B cell (primary cell): ENCODE measurements at regions not wholly inside any gene's neighbourhood (a gene's known extent, or its start where the extent isn't known, plus 50 kb on each side); places are given as distances from the start of the nearest gene placed in this dataset.

Source experiments
- ATAC-seq: fragments of 200-7000 bp; cut with Tn5 transposase; one replicate; pipeline ENCODE4 v1.10.0; 2021; ENCODE audit warnings: low read depth, mild to moderate bottlenecking, moderate number of reproducible peaks, moderate library complexity
- CTCF ChIA-PET: fragments of 350-600 bp; sonication (Branson Sonifier 250); formaldehyde crosslinking; loops from one replicate; lab custom pipeline; 2021; ENCODE audit warnings: antibody characterized with exemption, inconsistent platforms; lab: Charles Lee
- POLR2A ChIA-PET: fragments of 350-600 bp; sonication (Branson Sonifier 250); formaldehyde crosslinking; loops from one replicate; lab custom pipeline; 2021; ENCODE audit warnings: antibody characterized with exemption; lab: Charles Lee
- DNase-seq: peaks from one replicate; pipeline ENCODE4 v3.0.0; 2013
- H2AFZ ChIP-seq: 2 replicates; pipeline ENCODE4 v1.6.1; 2012; ENCODE audit warnings: mild to moderate bottlenecking, low read depth, low read length; ENCODE audit not compliant: insufficient read depth, poor library complexity, severe bottlenecking
- H3K27ac ChIP-seq, 2 donors: 1 replicate in 1 of 2; 2 replicates in 1 of 2; pipeline ENCODE4 v1.5.1; 2012 to 2013; ENCODE audit warnings: low read length in 2 of 2, mild to moderate bottlenecking in 2 of 2, moderate library complexity in 1 of 2
- H3K27me3 ChIP-seq, 4 experiments: fragments of 200-600 bp in 1 of 4; sonication (generic) in 1 of 4; replicated peaks in 1 of 4; 1 replicate in 2 of 4; 2 replicates in 2 of 4; pipeline versions ENCODE4 v1.6.1 to v1.7.0; 2013 to 2016; ENCODE audit warnings: low read length in 3 of 4, mild to moderate bottlenecking in 2 of 4, mixed read lengths in 1 of 4, moderate library complexity in 1 of 4; ENCODE audit not compliant: insufficient read depth in 4 of 4, control insufficient read depth in 3 of 4; ENCODE audit errors: control extremely low read depth in 1 of 4
- H3K36me3 ChIP-seq, 2 experiments: replicated peaks in 1 of 2; 1 replicate in 1 of 2; 2 replicates in 1 of 2; pipeline versions ENCODE4 v1.6.1 to v1.7.1; 2013; ENCODE audit warnings: low read length in 1 of 2; ENCODE audit not compliant: insufficient read depth in 2 of 2, control insufficient read depth in 1 of 2; ENCODE audit errors: control extremely low read depth in 1 of 2, extremely low read depth in 1 of 2
- H3K4me1 ChIP-seq, 2 donors: fragments of 200-600 bp in 1 of 2; sonication (generic) in 1 of 2; 1 replicate in 1 of 2; 2 replicates in 1 of 2; pipeline versions ENCODE4 v1.5.1 to v1.6.1; 2013 to 2017; ENCODE audit warnings: low read length in 2 of 2; ENCODE audit not compliant: control insufficient read depth in 2 of 2, insufficient read depth in 2 of 2
- H3K4me2 ChIP-seq: replicated peaks from 2 replicates; pipeline ENCODE3; 2012; ENCODE audit warnings: mild to moderate bottlenecking, low read depth, low read length; ENCODE audit not compliant: poor library complexity, severe bottlenecking
- H3K4me3 ChIP-seq, 5 experiments: fragments of 200-600 bp in 1 of 5; sonication (generic) in 1 of 5; 1 replicate in 3 of 5; 2 replicates in 2 of 5; pipeline versions ENCODE4 v1.5.1 to v1.7.0; 2011 to 2016; ENCODE audit warnings: low read length in 4 of 5, mild to moderate bottlenecking in 4 of 5, low read depth in 2 of 5, control low read depth in 1 of 5, moderate library complexity in 1 of 5; ENCODE audit not compliant: insufficient read depth in 1 of 5; ENCODE audit errors: control extremely low read depth in 1 of 5, extremely low read depth in 1 of 5
- H3K79me2 ChIP-seq: fragments of 200-600 bp; sonication (generic); one replicate; pipeline ENCODE4 v1.6.0; 2016; ENCODE audit warnings: low read length; ENCODE audit not compliant: control insufficient read depth, insufficient read depth
- H3K9ac ChIP-seq: fragments of 200-600 bp; sonication (generic); 2 replicates; pipeline ENCODE4 v1.6.1; 2017; ENCODE audit warnings: mild to moderate bottlenecking, low read length, moderate library complexity
- H3K9me3 ChIP-seq, 3 donors: one replicate each; pipeline versions ENCODE4 v1.6.1 to v1.7.1; 2013; ENCODE audit warnings: low read length in 2 of 3; ENCODE audit not compliant: control insufficient read depth in 2 of 3, insufficient read depth in 1 of 3; ENCODE audit errors: control extremely low read depth in 1 of 3
- H4K20me1 ChIP-seq: 2 replicates; pipeline ENCODE4 v1.6.0; 2012; ENCODE audit warnings: mild to moderate bottlenecking, low read length; ENCODE audit not compliant: insufficient read depth, control insufficient read depth, poor library complexity, severe bottlenecking
- H3K27ac Mint-ChIP-seq: one replicate; pipeline ENCODE4 v1.8.0; 2021; ENCODE audit warnings: mixed read lengths
- H3K27me3 Mint-ChIP-seq: one replicate; pipeline ENCODE4 v1.8.0; 2021; ENCODE audit warnings: mixed read lengths
- H3K4me1 Mint-ChIP-seq: one replicate; pipeline ENCODE4 v1.8.0; 2021; ENCODE audit warnings: mixed read lengths
- H3K4me3 Mint-ChIP-seq: one replicate; pipeline ENCODE4 v1.8.0; 2021; ENCODE audit warnings: mixed read lengths
- H3K9me3 Mint-ChIP-seq: one replicate; pipeline ENCODE4 v1.8.0; 2022; ENCODE audit warnings: mixed read lengths; ENCODE audit not compliant: insufficient read depth
- CTCF ChIP-seq: fragments of 200-600 bp; IDR thresholded peaks from one replicate; pipeline ENCODE4 v1.8.0; 2022; ENCODE audit warnings: antibody characterized with exemption, mild to moderate bottlenecking
- EZH2 ChIP-seq: IDR thresholded peaks from 2 replicates; pipeline ENCODE4 v1.6.1; 2012; ENCODE audit warnings: borderline replicate concordance, low read depth, mild to moderate bottlenecking, moderate library complexity, low read length; ENCODE audit not compliant: insufficient read depth, poor library complexity, severe bottlenecking
- WGBS: methylation state at CpG from one replicate; pipeline ENCODE4 v1.1.5; 2013; ENCODE audit warnings: missing lambda C conversion rate; ENCODE audit not compliant: insufficient coverage; 5-methylcytosine and 5-hydroxymethylcytosine counted together
- intact Hi-C: fragments of 100-400 bp; cut with micrococcal nuclease; formaldehyde crosslinking; loops from one replicate; pipeline ENCODE4 v1.10.0; 2022

GRCh38 chr2:41337956-41338355, 709.9 kb upstream of the PKDCC start:
- no CpG with 5 or more reads among the region's 4 CpGs for WGBS
- H3K4me1 ChIP-seq, result no peaks in the 10 kb centered on the region
- ChIA-PET CTCF (no interaction called here), POLR2A (no interaction called here)
- H3K4me3 ChIP-seq, result no peak overlapping the region
- H3K4me2 ChIP-seq, result no peak overlapping the region
- H4K20me1 ChIP-seq, result no peaks in the 10 kb centered on the region
- H3K9me3 ChIP-seq, result no peaks in the 10 kb centered on the region
- H2AFZ ChIP-seq, result no peak overlapping the region
- TF ChIP-seq CTCF (no peak), EZH2 (no peak)
- H3K27ac ChIP-seq, result no peak overlapping the region
- Mint-ChIP-seq H3K27ac (no peak overlapping the region), H3K27me3 (no peaks in the 10 kb centered on the region), H3K4me3 (no peak overlapping the region), H3K9me3 (peaks cover 4% of the 10 kb centered on the region), H3K4me1 (no peaks in the 10 kb centered on the region)
- intact Hi-C loops, result no loop called here
- H3K79me2 ChIP-seq, result no peaks in the 10 kb centered on the region
- no peak for ATAC-seq
- no peak overlapping the region for H3K9ac ChIP-seq
- no peak for DNase-seq
- no peaks in the 10 kb centered on the region for H3K27me3 ChIP-seq
- no peaks in the 10 kb centered on the region for H3K36me3 ChIP-seq

GRCh38 chr2:41344529-41344928, 703.3 kb upstream of the PKDCC start:
- intact Hi-C loops, result no loop called here
- H3K4me3 ChIP-seq, result no peak overlapping the region
- H3K79me2 ChIP-seq, result no peaks in the 10 kb centered on the region
- no peak overlapping the region for H3K4me2 ChIP-seq
- POLR2A ChIA-PET, result no interaction called here
- H2AFZ ChIP-seq, result no peak overlapping the region
- CTCF ChIA-PET, result no interaction called here
- H3K27ac ChIP-seq, result no peak overlapping the region
- Mint-ChIP-seq H3K27me3 (no peaks in the 10 kb centered on the region), H3K4me1 (no peaks in the 10 kb centered on the region), H3K27ac (no peak overlapping the region), H3K9me3 (no peaks in the 10 kb centered on the region), H3K4me3 (no peak overlapping the region)
- ATAC-seq (no peak), DNase-seq (no peak)
- no peaks in the 10 kb centered on the region for H3K36me3 ChIP-seq
- H3K9ac ChIP-seq, result no peak overlapping the region
- H4K20me1 ChIP-seq, result no peaks in the 10 kb centered on the region
- H3K9me3 ChIP-seq, result no peaks in the 10 kb centered on the region
- TF ChIP-seq CTCF, result no peak
- no peaks in the 10 kb centered on the region for H3K27me3 ChIP-seq
- no peaks in the 10 kb centered on the region for H3K4me1 ChIP-seq
